Sigmoid colon (tissue), 3 donors: ENCODE measurements at regions not wholly inside any gene's neighbourhood (a gene's known extent, or its start where the extent isn't known, plus 50 kb on each side); places are given as distances from the start of the nearest gene placed in this dataset.

ENCODE experiments used
- POLR2A ChIP-seq, 2 donors: fragments of 450-650 bp; IDR thresholded peaks; one replicate each; pipeline ENCODE4 v1.6.1; 2016; ENCODE audit warnings: antibody characterized with exemption in 2 of 2, mild to moderate bottlenecking in 2 of 2, moderate library complexity in 2 of 2
- TF ChIP-seq, protein P1 (sequence below), 4 experiments: fragments of 450-650 bp in 3 of 4; fragments of 200-600 bp in 1 of 4; IDR thresholded peaks; one replicate each; pipeline ENCODE4 v1.5.1; 2016 to 2019; ENCODE audit warnings: antibody characterized with exemption in 4 of 4, mild to moderate bottlenecking in 3 of 4, moderate library complexity in 2 of 4

DNA sequence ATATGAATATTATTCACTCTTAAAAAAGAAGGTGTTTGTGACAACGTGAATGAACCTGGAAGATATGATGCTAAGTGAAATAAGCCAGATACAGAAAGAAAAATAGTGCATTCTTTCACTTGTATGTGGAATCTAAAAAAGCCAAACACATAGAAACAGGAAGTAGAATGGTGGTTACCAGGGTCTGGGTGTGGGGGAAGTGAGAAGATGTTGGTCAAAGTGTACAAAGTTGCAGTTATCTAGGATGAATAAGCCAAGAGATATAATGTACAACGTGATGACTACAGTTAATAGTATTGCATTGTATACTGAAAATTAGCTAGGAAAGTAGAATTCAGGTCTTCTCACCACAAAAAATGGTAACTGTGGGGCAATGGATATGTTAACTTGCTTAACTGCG lies 151.1 kb upstream of the HCRTR2 start:
- TF ChIP-seq, protein P1, sequence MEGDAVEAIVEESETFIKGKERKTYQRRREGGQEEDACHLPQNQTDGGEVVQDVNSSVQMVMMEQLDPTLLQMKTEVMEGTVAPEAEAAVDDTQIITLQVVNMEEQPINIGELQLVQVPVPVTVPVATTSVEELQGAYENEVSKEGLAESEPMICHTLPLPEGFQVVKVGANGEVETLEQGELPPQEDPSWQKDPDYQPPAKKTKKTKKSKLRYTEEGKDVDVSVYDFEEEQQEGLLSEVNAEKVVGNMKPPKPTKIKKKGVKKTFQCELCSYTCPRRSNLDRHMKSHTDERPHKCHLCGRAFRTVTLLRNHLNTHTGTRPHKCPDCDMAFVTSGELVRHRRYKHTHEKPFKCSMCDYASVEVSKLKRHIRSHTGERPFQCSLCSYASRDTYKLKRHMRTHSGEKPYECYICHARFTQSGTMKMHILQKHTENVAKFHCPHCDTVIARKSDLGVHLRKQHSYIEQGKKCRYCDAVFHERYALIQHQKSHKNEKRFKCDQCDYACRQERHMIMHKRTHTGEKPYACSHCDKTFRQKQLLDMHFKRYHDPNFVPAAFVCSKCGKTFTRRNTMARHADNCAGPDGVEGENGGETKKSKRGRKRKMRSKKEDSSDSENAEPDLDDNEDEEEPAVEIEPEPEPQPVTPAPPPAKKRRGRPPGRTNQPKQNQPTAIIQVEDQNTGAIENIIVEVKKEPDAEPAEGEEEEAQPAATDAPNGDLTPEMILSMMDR (IDR thresholded peaks at IDR 0.05), result no peak
- TF ChIP-seq POLR2A (IDR thresholded peaks at IDR 0.05), result no peak
